Chondrocyte (in vitro differentiated cells): ENCODE measurements at regions not wholly inside any gene's neighbourhood (a gene's known extent, or its start where the extent isn't known, plus 50 kb on each side); places are given as distances from the start of the nearest gene placed in this dataset.

ENCODE experiments used
- DNase-seq: peaks from one replicate; pipeline ENCODE4 v3.0.0; 2021; ENCODE audit warnings: mixed read lengths, low spot score
- H3K27ac Mint-ChIP-seq: one replicate; pipeline ENCODE4 v1.8.0; 2021; ENCODE audit warnings: mild to moderate bottlenecking, moderate library complexity, mixed read lengths; ENCODE audit not compliant: unreplicated experiment
- H3K27me3 Mint-ChIP-seq: 2 replicates; pipeline ENCODE4 v1.8.0; 2021; ENCODE audit warnings: low read depth, mixed read lengths
- H3K36me3 Mint-ChIP-seq: 2 replicates; pipeline ENCODE4 v1.8.0; 2021; ENCODE audit warnings: low read depth, mixed read lengths
- H3K4me1 Mint-ChIP-seq: 2 replicates; pipeline ENCODE4 v1.8.0; 2021; ENCODE audit warnings: low read depth, mild to moderate bottlenecking, mixed read lengths
- H3K4me3 Mint-ChIP-seq: one replicate; pipeline ENCODE4 v1.8.0; 2021; ENCODE audit warnings: mild to moderate bottlenecking, moderate library complexity, mixed read lengths; ENCODE audit not compliant: unreplicated experiment
- H3K9me3 Mint-ChIP-seq: 2 replicates; pipeline ENCODE4 v1.8.0; 2021; ENCODE audit warnings: low read depth, mixed read lengths
- CTCF ChIP-seq: fragments of 200-600 bp; sonication (generic); IDR thresholded peaks from 2 replicates; pipeline ENCODE4 v1.5.0; 2021; ENCODE audit warnings: antibody characterized with exemption, mild to moderate bottlenecking, moderate library complexity

GRCh38 chr1:5084676-5085075 is 430.3 kb downstream of the AJAP1 start:
- DNase-seq = no peak
- no peak overlapping the region for H3K27ac Mint-ChIP-seq
- no peaks in the 10 kb centered on the region for H3K27me3 Mint-ChIP-seq
- TF ChIP-seq CTCF = no peak
- H3K9me3 Mint-ChIP-seq = peaks cover 32% of the 10 kb centered on the region
- no peaks in the 10 kb centered on the region for H3K36me3 Mint-ChIP-seq
- no peak overlapping the region for H3K4me3 Mint-ChIP-seq
- no peaks in the 10 kb centered on the region for H3K4me1 Mint-ChIP-seq

DNA sequence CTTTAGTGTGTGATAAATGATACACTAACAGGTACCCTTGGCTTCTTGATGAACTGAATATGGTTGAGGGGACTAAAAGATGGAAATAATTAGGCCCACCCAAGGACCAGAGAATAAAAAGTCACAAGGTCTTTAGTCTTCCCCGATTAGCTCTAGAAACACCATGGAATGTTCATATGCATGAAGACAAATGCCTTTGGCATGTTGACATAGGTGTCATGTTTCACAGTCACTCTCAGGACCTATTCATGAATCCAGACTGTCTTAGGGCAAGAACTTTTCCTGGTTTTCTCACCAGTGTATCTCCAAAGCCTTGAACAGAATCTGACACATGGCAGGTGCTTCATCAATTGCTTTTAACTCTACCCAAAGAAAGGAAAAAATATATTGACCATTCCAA is 412.8 kb downstream of the AJAP1 start:
- no peaks in the 10 kb centered on the region for H3K27me3 Mint-ChIP-seq
- H3K36me3 Mint-ChIP-seq = no peaks in the 10 kb centered on the region
- no peaks in the 10 kb centered on the region for H3K4me1 Mint-ChIP-seq
- no peak overlapping the region for H3K27ac Mint-ChIP-seq
- H3K4me3 Mint-ChIP-seq = no peak overlapping the region
- no peak for TF ChIP-seq CTCF
- no peak for DNase-seq
- H3K9me3 Mint-ChIP-seq = peaks cover 16% of the 10 kb centered on the region

GRCh38 chr1:5053744-5054143 is 399.3 kb downstream of the AJAP1 start:
- TF ChIP-seq CTCF = no peak
- DNase-seq = no peak
- H3K4me3 Mint-ChIP-seq = no peak overlapping the region
- no peaks in the 10 kb centered on the region for H3K36me3 Mint-ChIP-seq
- no peaks in the 10 kb centered on the region for H3K4me1 Mint-ChIP-seq
- peaks cover 29% of the 10 kb centered on the region for H3K9me3 Mint-ChIP-seq
- no peak overlapping the region for H3K27ac Mint-ChIP-seq
- no peaks in the 10 kb centered on the region for H3K27me3 Mint-ChIP-seq

GRCh38 chr1:5029136-5029535 is 374.7 kb downstream of the AJAP1 start:
- Mint-ChIP-seq H3K27ac (no peak overlapping the region), H3K4me1 (no peaks in the 10 kb centered on the region), H3K36me3 (no peaks in the 10 kb centered on the region), H3K9me3 (peaks cover 14% of the 10 kb centered on the region), H3K4me3 (no peak overlapping the region), H3K27me3 (no peaks in the 10 kb centered on the region)
- DNase-seq = no peak
- TF ChIP-seq CTCF = no peak

- DNase-seq = no peak
- H3K4me1 Mint-ChIP-seq = no peaks in the 10 kb centered on the region
- no peaks in the 10 kb centered on the region for H3K36me3 Mint-ChIP-seq
- no peak for TF ChIP-seq CTCF
- H3K27me3 Mint-ChIP-seq = no peaks in the 10 kb centered on the region
- no peak overlapping the region for H3K27ac Mint-ChIP-seq
- no peak overlapping the region for H3K4me3 Mint-ChIP-seq
- H3K9me3 Mint-ChIP-seq = peaks cover 4% of the 10 kb centered on the region
These were observed 357.8 kb downstream of the AJAP1 start for GRCh38 chr1:5012249-5012648.
